ENCODE measurements at regions not wholly inside any gene's neighbourhood (a gene's known extent, or its start where the extent isn't known, plus 50 kb on each side); places are given as distances from the start of the nearest gene placed in this dataset.

DNA sequence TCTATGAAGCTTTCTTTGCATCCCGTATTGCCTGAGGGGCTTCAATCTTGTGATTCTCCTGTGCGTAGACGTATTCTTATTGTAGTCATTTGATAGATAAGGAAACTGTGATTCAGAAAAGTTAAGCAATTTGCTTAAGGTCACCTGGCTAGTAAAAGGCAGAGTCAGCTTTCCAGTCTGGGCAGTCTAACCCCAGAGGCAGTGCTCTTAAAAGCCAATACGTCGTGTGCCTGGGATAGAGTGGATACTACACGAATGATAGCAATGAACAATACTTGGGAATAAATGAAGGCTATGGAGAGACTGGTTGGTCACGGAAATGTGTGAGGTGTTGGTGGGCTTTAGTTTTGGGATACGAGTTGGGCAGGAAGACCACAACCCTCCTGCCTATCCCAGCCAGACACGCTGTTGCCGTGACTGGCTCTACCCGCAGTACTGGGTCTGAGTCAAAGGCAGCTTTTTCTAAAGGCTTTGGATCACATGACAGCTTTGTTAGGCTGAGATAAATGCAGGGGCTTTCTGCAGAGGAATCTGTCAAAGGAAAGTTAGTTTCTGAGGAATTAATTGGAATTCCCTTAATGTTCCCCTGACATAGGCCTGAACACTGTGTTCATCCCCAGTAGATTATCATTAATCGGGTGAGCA is 302.6 kb downstream of the KIF4B start:
- Histone ChIP-seq H3K9ac (ENCODE audit: low read depth, low read length) (no peak overlapping the region), H3K27ac (ENCODE audit: low read length) (no peak overlapping the region), H2AFZ (ENCODE audit: low read depth, low read length) (no peak overlapping the region), H3K79me2 (ENCODE audit: insufficient read depth, low read length) (no peaks in the 10 kb centered on the region), H4K20me1 (ENCODE audit: insufficient read depth, low read length) (no peaks in the 10 kb centered on the region), H3K27me3 (ENCODE audit: insufficient read depth, low read length, poor library complexity) (no peaks in the 10 kb centered on the region), H3K9me3 (ENCODE audit: insufficient read depth, low read length, severe bottlenecking) (no peaks in the 10 kb centered on the region), H3K4me1 (ENCODE audit: insufficient read depth, low read length) (no peaks in the 10 kb centered on the region), H3K36me3 (ENCODE audit: insufficient read depth, low read length) (no peaks in the 10 kb centered on the region), H3K4me3 (ENCODE audit: low read depth in 1 of 2, low read length in 2 of 2) (no peak overlapping the region), H3K4me2 (ENCODE audit: insufficient read depth, low read length) (no peak overlapping the region)
- DNase-seq, result no peak
- TF ChIP-seq EZH2 (IDR thresholded peaks at IDR 0.05; ENCODE audit: borderline replicate concordance, low read depth, low read length, severe bottlenecking), result no peak
- TF ChIP-seq, protein P1, sequence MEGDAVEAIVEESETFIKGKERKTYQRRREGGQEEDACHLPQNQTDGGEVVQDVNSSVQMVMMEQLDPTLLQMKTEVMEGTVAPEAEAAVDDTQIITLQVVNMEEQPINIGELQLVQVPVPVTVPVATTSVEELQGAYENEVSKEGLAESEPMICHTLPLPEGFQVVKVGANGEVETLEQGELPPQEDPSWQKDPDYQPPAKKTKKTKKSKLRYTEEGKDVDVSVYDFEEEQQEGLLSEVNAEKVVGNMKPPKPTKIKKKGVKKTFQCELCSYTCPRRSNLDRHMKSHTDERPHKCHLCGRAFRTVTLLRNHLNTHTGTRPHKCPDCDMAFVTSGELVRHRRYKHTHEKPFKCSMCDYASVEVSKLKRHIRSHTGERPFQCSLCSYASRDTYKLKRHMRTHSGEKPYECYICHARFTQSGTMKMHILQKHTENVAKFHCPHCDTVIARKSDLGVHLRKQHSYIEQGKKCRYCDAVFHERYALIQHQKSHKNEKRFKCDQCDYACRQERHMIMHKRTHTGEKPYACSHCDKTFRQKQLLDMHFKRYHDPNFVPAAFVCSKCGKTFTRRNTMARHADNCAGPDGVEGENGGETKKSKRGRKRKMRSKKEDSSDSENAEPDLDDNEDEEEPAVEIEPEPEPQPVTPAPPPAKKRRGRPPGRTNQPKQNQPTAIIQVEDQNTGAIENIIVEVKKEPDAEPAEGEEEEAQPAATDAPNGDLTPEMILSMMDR (IDR thresholded peaks at IDR 0.05; ENCODE audit: borderline replicate concordance, extremely low read depth, low read length, poor library complexity, severe bottlenecking), result no peak
- no peak for ATAC-seq (ENCODE audit: insufficient read depth, low read depth)

DNA sequence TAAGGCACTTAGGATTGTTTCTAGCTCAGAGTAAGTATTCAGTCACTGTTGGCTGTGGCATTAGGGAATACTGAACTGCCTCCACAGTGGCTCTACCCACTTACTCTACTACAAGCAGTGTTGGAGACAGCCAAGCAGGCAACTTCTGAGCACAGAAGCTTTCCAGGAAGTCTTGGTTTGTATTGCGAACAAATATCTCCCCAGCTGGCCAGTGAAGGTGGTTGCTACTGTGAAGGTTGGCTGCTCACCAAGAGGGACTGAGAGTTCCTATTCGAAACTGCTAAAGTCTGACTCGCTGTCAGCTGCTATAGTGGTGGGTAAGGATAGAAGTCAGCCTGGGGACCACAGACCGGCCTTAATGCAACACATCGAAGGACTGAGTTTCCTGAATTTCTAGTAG is 319.1 kb downstream of the KIF4B start:
- Histone ChIP-seq H3K4me2 (ENCODE audit: insufficient read depth, low read length) (no peak overlapping the region), H3K36me3 (ENCODE audit: insufficient read depth, low read length) (no peaks in the 10 kb centered on the region), H3K4me1 (ENCODE audit: insufficient read depth, low read length) (no peaks in the 10 kb centered on the region), H3K9ac (ENCODE audit: low read depth, low read length) (no peak overlapping the region), H3K27me3 (ENCODE audit: insufficient read depth, low read length, poor library complexity) (no peaks in the 10 kb centered on the region), H3K79me2 (ENCODE audit: insufficient read depth, low read length) (no peaks in the 10 kb centered on the region), H3K9me3 (ENCODE audit: insufficient read depth, low read length, severe bottlenecking) (no peaks in the 10 kb centered on the region), H3K27ac (ENCODE audit: low read length) (no peak overlapping the region), H3K4me3 (ENCODE audit: low read depth in 1 of 2, low read length in 2 of 2) (no peak overlapping the region), H4K20me1 (ENCODE audit: insufficient read depth, low read length) (no peaks in the 10 kb centered on the region), H2AFZ (ENCODE audit: low read depth, low read length) (no peak overlapping the region)
- no peak for DNase-seq
- TF ChIP-seq, protein P1 (IDR thresholded peaks at IDR 0.05; ENCODE audit: borderline replicate concordance, extremely low read depth, low read length, poor library complexity, severe bottlenecking), result no peak
- TF ChIP-seq EZH2 (IDR thresholded peaks at IDR 0.05; ENCODE audit: borderline replicate concordance, low read depth, low read length, severe bottlenecking), result no peak
- ATAC-seq (ENCODE audit: insufficient read depth, low read depth), result no peak

DNA sequence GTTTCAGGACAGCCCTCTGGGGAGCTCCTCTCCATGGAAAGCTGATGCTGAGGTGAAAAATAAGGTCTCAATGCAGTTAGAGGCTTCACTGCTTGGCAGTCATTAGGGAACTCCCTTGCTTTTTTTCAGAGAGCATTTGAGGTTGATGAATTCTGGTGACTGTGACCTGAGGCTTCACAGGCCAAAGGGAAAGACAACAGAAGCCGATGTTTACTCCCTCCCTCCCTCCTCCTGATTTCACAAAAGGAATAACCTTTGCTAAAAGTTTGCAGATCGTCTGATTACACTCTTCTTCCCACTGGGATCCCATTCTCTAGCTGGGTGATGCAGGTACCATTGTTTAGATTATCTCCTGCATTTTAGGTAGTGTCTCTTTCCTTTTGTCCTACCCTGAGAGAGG is 329.4 kb downstream of the KIF4B start:
- Histone ChIP-seq H3K79me2 (ENCODE audit: insufficient read depth, low read length) (no peaks in the 10 kb centered on the region), H3K36me3 (ENCODE audit: insufficient read depth, low read length) (no peaks in the 10 kb centered on the region), H3K9me3 (ENCODE audit: insufficient read depth, low read length, severe bottlenecking) (no peaks in the 10 kb centered on the region), H3K4me1 (ENCODE audit: insufficient read depth, low read length) (no peaks in the 10 kb centered on the region), H3K27ac (ENCODE audit: low read length) (no peak overlapping the region), H4K20me1 (ENCODE audit: insufficient read depth, low read length) (no peaks in the 10 kb centered on the region), H2AFZ (ENCODE audit: low read depth, low read length) (no peak overlapping the region), H3K9ac (ENCODE audit: low read depth, low read length) (no peak overlapping the region), H3K27me3 (ENCODE audit: insufficient read depth, low read length, poor library complexity) (no peaks in the 10 kb centered on the region), H3K4me2 (ENCODE audit: insufficient read depth, low read length) (no peak overlapping the region), H3K4me3 (ENCODE audit: low read depth in 1 of 2, low read length in 2 of 2) (no peak overlapping the region)
- ATAC-seq (ENCODE audit: insufficient read depth, low read depth) (no peak), DNase-seq (no peak)
- TF ChIP-seq, protein P1 (IDR thresholded peaks at IDR 0.05; ENCODE audit: borderline replicate concordance, extremely low read depth, low read length, poor library complexity, severe bottlenecking), result no peak
- no peak for TF ChIP-seq EZH2 (IDR thresholded peaks at IDR 0.05; ENCODE audit: borderline replicate concordance, low read depth, low read length, severe bottlenecking)

Data from DND-41 (cell line).